Hepatocyte (in vitro differentiated cells): ENCODE measurements at regions not wholly inside any gene's neighbourhood (a gene's known extent, or its start where the extent isn't known, plus 50 kb on each side); places are given as distances from the start of the nearest gene placed in this dataset.

Experiments
- DNase-seq: peaks from one replicate; pipeline ENCODE4 v3.0.0-alpha.2; 2016; ENCODE audit warnings: low spot score
- H2AFZ ChIP-seq: fragments of 200-600 bp; sonication (generic); 2 replicates; pipeline ENCODE4 v1.6.0; 2016; ENCODE audit warnings: antibody characterized with exemption, mild to moderate bottlenecking
- H3K27ac ChIP-seq: fragments of 200-600 bp; sonication (generic); 2 replicates; pipeline ENCODE4 v1.5.1; 2016; ENCODE audit warnings: mild to moderate bottlenecking
- H3K27me3 ChIP-seq: fragments of 200-600 bp; sonication (generic); 2 replicates; pipeline ENCODE4 v1.6.1; 2016
- H3K36me3 ChIP-seq: fragments of 200-600 bp; sonication (generic); replicated peaks from 2 replicates; pipeline ENCODE4 v1.5.1; 2016; ENCODE audit warnings: low read depth; ENCODE audit not compliant: insufficient read depth
- H3K4me1 ChIP-seq: fragments of 200-600 bp; sonication (generic); 2 replicates; pipeline ENCODE4 v1.5.1; 2016; ENCODE audit warnings: mild to moderate bottlenecking, moderate library complexity; ENCODE audit not compliant: insufficient read depth
- H3K4me2 ChIP-seq: fragments of 200-600 bp; sonication (generic); 2 replicates; pipeline ENCODE4 v1.6.0; 2016
- H3K4me3 ChIP-seq: fragments of 200-600 bp; sonication (generic); 2 replicates; pipeline ENCODE4 v1.5.1; 2016; ENCODE audit warnings: mild to moderate bottlenecking
- H3K79me2 ChIP-seq: fragments of 200-600 bp; sonication (generic); 2 replicates; pipeline ENCODE4 v1.6.0; 2017; ENCODE audit warnings: mild to moderate bottlenecking
- H3K9me2 ChIP-seq: fragments of 200-600 bp; sonication (generic); replicated peaks from 2 replicates; pipeline ENCODE4 v1.6.0; 2017; ENCODE audit warnings: mild to moderate bottlenecking; ENCODE audit not compliant: insufficient read depth
- H3K9me3 ChIP-seq: fragments of 200-600 bp; sonication (generic); 2 replicates; pipeline ENCODE4 v1.5.1; 2016; ENCODE audit warnings: low read depth, mild to moderate bottlenecking
- H4K20me1 ChIP-seq: fragments of 200-600 bp; sonication (generic); 2 replicates; pipeline ENCODE4 v1.6.0; 2016; ENCODE audit warnings: mild to moderate bottlenecking; ENCODE audit not compliant: insufficient read depth, poor library complexity, severe bottlenecking
- CTCF ChIP-seq: fragments of 200-600 bp; sonication (generic); IDR thresholded peaks from 2 replicates; pipeline ENCODE4 v1.5.1; 2016; ENCODE audit warnings: antibody characterized with exemption, mild to moderate bottlenecking; ENCODE audit not compliant: poor library complexity
- EZH2 ChIP-seq: fragments of 200-600 bp; sonication (generic); IDR thresholded peaks from 2 replicates; pipeline ENCODE4 v1.6.1; 2016; ENCODE audit warnings: antibody characterized with exemption, mild to moderate bottlenecking, borderline replicate concordance
- EZH2phosphoT487 ChIP-seq: fragments of 200-600 bp; sonication (generic); IDR thresholded peaks from one replicate; pipeline ENCODE4 v1.6.1; 2018; ENCODE audit warnings: antibody characterized with exemption, mild to moderate bottlenecking, low read depth, moderate library complexity; ENCODE audit not compliant: unreplicated experiment, severe bottlenecking
- WGBS: methylation state at CpG from one replicate; pipeline ENCODE4 v1.1.6; 2016; ENCODE audit warnings: low lambda C conversion rate; ENCODE audit errors: missing lambda C conversion rate; 5-methylcytosine and 5-hydroxymethylcytosine counted together

GRCh38 chr1:119227456-119227855 lies 87.0 kb upstream of the WARS2 start:
- H3K4me3 ChIP-seq = no peak overlapping the region
- no peaks in the 10 kb centered on the region for H4K20me1 ChIP-seq
- peaks cover 23% of the 10 kb centered on the region for H3K4me1 ChIP-seq
- H3K9me3 ChIP-seq = no peaks in the 10 kb centered on the region
- no peaks in the 10 kb centered on the region for H3K79me2 ChIP-seq
- TF ChIP-seq CTCF = no peak
- DNase-seq = no peak
- H3K4me2 ChIP-seq = no peak overlapping the region
- peak overlapping the region; percentile 63 for H2AFZ ChIP-seq
- H3K36me3 ChIP-seq = no peaks in the 10 kb centered on the region
- H3K27me3 ChIP-seq = no peaks in the 10 kb centered on the region
- WGBS = 53% methylated on average over 2 of the region's 2 CpGs
- no peaks in the 10 kb centered on the region for H3K9me2 ChIP-seq
- peak overlapping the region; percentile 73 for H3K27ac ChIP-seq

GRCh38 chr1:119228335-119229080 lies 88.1 kb upstream of the WARS2 start:
- WGBS = 64% methylated on average over 4 of the region's 4 CpGs
- no peaks in the 10 kb centered on the region for H3K36me3 ChIP-seq
- TF ChIP-seq EZH2 (no peak), CTCF (no peak), EZH2phosphoT487 (no peak)
- peak; percentile 31 for DNase-seq
- no peak overlapping the region for H3K4me3 ChIP-seq
- no peaks in the 10 kb centered on the region for H3K27me3 ChIP-seq
- H3K9me2 ChIP-seq = no peaks in the 10 kb centered on the region
- H3K4me2 ChIP-seq = no peak overlapping the region
- H2AFZ ChIP-seq = no peak overlapping the region
- H3K4me1 ChIP-seq = peaks cover 23% of the 10 kb centered on the region
- H3K9me3 ChIP-seq = no peaks in the 10 kb centered on the region
- no peaks in the 10 kb centered on the region for H3K79me2 ChIP-seq
- peak overlapping the region; percentile 73 for H3K27ac ChIP-seq
- H4K20me1 ChIP-seq = no peaks in the 10 kb centered on the region

- H3K9me2 ChIP-seq = no peaks in the 10 kb centered on the region
- H3K9me3 ChIP-seq = no peaks in the 10 kb centered on the region
- TF ChIP-seq EZH2phosphoT487 (no peak), EZH2 (no peak), CTCF (no peak)
- WGBS = 88% methylated on average over 2 of the region's 2 CpGs
- no peaks in the 10 kb centered on the region for H3K36me3 ChIP-seq
- H3K27me3 ChIP-seq = no peaks in the 10 kb centered on the region
- H2AFZ ChIP-seq = no peak overlapping the region
- H3K79me2 ChIP-seq = no peaks in the 10 kb centered on the region
- no peak overlapping the region for H3K4me3 ChIP-seq
- H3K4me2 ChIP-seq = no peak overlapping the region
- DNase-seq = no peak
- no peaks in the 10 kb centered on the region for H4K20me1 ChIP-seq
- H3K4me1 ChIP-seq = no peaks in the 10 kb centered on the region
- H3K27ac ChIP-seq = no peak overlapping the region
Measured at GRCh38 chr1:119235120-119235519, 94.7 kb upstream of the WARS2 start.
